ENCODE measurements at regions not wholly inside any gene's neighbourhood (a gene's known extent, or its start where the extent isn't known, plus 50 kb on each side); places are given as distances from the start of the nearest gene placed in this dataset.

DNA sequence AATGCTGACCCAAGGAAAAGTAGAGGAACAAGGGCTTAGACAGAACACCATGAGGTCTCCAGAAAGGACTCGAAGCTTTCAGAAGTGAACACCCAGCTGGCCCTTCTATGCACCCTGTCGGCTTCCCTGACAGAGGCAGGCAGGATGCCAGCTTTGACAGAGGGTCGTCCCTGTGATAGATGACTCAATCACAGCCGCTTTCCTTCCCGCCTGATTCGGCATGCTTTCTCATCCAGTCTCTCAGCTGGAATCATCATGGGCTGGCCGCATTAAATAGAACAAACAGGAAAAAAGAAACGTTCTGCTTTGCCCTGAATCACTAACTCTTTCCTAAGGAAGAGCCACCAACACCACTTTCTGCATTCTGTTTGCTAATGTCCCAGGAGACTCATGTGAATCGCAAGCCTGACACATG lies 140.3 kb upstream of the RAB12 start:
- in situ Hi-C loops (cut with HindIII; ENCODE audit: low sequenced_read_pairs), result no loop called here
- TF ChIP-seq, protein P1, sequence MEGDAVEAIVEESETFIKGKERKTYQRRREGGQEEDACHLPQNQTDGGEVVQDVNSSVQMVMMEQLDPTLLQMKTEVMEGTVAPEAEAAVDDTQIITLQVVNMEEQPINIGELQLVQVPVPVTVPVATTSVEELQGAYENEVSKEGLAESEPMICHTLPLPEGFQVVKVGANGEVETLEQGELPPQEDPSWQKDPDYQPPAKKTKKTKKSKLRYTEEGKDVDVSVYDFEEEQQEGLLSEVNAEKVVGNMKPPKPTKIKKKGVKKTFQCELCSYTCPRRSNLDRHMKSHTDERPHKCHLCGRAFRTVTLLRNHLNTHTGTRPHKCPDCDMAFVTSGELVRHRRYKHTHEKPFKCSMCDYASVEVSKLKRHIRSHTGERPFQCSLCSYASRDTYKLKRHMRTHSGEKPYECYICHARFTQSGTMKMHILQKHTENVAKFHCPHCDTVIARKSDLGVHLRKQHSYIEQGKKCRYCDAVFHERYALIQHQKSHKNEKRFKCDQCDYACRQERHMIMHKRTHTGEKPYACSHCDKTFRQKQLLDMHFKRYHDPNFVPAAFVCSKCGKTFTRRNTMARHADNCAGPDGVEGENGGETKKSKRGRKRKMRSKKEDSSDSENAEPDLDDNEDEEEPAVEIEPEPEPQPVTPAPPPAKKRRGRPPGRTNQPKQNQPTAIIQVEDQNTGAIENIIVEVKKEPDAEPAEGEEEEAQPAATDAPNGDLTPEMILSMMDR (IDR thresholded peaks at IDR 0.05; ENCODE audit: low read depth, low read length), result no peak
- H3K4me3 ChIP-seq (ENCODE audit: low read depth, low read length), result no peak overlapping the region
- peak; percentile 75 for DNase-seq (ENCODE audit: low read depth, low spot score)

DNA sequence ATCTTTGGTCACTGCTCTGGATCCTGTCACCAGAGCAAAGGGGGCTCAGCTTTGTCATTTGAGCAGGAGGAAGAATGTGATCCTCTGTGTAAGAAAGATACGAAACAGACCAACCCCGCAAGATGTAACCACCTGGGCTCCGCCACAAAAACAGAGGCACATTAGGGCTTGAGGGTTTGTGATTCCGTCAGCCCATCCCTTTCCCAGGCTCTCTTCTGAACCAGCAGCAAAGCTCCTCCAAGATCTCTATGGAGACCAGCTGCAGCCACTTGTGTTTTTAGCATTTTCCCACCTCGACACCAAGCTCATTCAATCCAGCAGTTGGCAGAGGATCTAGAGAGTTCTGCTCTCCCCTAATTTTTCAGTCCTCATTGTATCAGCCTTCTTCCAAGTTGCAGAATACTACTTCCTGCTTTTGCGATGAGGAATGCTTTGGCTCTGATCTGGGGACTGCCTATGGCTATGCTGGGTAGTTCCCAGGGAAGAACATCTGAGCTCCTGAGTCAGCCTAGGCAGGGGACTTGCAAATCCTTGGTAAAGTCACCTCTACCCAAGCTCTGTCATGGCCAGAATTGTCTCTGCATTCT lies 139.6 kb upstream of the RAB12 start:
- in situ Hi-C loops (cut with HindIII; ENCODE audit: low sequenced_read_pairs), result no loop called here
- TF ChIP-seq, protein P1 (IDR thresholded peaks at IDR 0.05; ENCODE audit: low read depth, low read length), result no peak
- H3K4me3 ChIP-seq (ENCODE audit: low read depth, low read length), result no peak overlapping the region
- peak; percentile 59 for DNase-seq (ENCODE audit: low read depth, low spot score)

DNA sequence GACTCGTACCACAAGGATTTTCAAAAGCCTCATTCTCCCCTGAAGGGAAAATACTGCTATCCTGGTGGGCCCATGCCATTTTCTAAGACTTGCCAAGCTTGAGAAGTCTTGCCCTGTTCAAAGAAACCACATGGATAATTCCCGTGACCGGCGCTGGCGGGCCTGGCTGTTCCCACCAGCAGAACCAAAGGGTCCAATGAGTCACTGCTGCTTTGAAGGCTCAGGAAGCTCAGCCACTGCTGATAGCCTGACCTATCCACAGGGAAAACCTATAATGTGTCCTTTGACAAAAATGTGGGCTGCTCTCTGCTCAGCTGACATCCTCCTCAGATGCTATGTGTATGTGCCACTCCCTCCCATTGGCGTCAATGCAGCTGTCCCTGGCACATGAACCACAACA lies 137.9 kb upstream of the RAB12 start:
- TF ChIP-seq, protein P1 (IDR thresholded peaks at IDR 0.05; ENCODE audit: low read depth, low read length), result no peak
- DNase-seq (ENCODE audit: low read depth, low spot score), result peak; percentile 93
- in situ Hi-C loops (cut with HindIII; ENCODE audit: low sequenced_read_pairs), result no loop called here
- no peak overlapping the region for H3K4me3 ChIP-seq (ENCODE audit: low read depth, low read length)

DNA sequence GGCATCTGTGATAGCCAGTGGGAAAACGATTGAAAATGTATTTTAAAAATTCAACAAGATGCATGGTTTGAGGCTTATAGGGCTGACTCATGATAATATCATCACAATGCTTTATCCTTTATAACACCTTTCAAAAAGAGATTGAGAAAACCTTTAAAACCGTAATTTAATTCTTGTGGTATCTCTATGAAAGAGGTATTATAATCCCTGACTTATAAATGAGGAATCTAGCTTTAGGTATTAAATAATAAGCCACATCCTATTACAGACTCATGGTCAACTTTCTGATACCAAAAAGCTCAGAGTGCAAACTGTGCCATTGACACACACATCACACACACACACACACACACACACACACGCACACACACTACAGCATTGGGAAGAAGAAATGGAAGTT lies 134.6 kb upstream of the RAB12 start:
- in situ Hi-C loops (cut with HindIII; ENCODE audit: low sequenced_read_pairs), result no loop called here
- TF ChIP-seq, protein P1 (IDR thresholded peaks at IDR 0.05; ENCODE audit: low read depth, low read length), result no peak
- no peak overlapping the region for H3K4me3 ChIP-seq (ENCODE audit: low read depth, low read length)
- DNase-seq (ENCODE audit: low read depth, low spot score), result no peak

DNA sequence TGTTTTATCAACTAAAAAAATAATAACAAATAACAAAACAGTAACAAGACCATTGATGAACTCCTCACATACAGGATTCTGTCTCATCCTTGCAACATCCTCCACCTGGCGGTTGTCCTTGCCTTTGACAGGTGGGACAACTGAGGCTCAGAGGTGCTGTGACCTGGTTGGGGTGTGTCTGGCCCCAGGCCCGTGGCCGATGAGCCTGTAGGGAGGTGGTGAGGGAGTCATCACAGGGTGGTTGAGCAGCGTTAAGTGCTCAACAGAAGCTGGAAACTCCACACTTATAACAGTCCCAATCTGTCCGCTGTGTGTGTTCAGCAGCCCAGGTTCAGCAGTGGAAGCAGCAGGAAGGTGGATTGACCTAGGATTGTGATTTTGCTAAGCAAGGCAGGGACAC lies 131.6 kb upstream of the RAB12 start:
- H3K4me3 ChIP-seq (ENCODE audit: low read depth, low read length), result no peak overlapping the region
- in situ Hi-C loops (cut with HindIII; ENCODE audit: low sequenced_read_pairs), result no loop called here
- TF ChIP-seq, protein P1 (IDR thresholded peaks at IDR 0.05; ENCODE audit: low read depth, low read length), result no peak
- no peak for DNase-seq (ENCODE audit: low read depth, low spot score)

DNA sequence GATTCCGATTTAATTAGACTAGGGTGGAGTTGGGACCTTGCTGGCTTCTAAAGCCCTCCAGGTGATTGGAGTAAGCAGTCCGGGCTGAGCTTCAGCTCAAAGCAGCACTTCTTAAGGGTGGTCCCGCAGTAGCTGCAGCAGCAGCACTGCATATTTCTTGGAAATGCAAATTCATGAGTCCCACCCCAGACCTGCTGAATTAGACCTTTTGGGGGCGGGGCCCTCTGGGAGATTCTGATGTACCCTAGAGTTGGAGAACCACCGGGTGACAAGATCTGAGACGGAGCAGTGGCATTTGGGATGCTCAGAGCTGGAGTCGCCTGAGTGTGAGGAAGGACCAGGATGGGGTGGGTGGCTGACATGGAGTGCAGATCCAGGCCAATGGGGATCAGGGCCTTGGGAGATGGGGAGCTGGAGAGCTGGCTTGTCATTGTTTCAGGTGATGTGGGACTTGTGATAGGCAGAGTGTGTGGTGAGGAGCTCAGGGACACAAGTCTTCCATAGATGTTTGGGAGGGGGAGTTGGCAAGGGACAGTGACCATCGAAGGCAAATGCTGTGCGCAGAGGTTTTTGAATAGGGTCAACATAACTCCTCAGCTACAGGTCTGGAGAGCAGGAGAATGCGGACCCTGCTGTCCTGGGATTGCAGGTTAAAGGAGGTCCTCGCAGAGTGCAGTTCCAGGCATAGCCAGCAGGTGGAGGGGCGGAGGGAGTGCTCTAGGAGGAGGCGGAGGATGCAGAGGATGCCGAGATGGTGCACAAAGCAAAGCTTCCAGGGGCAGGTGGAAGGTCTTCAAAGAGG lies 130.9 kb upstream of the RAB12 start:
- TF ChIP-seq, protein P1 (IDR thresholded peaks at IDR 0.05; ENCODE audit: low read depth, low read length), result peak; percentile 97
- DNase-seq (ENCODE audit: low read depth, low spot score), result peak; percentile 41
- H3K4me3 ChIP-seq (ENCODE audit: low read depth, low read length), result no peak overlapping the region
- in situ Hi-C loops (cut with HindIII; ENCODE audit: low sequenced_read_pairs), result no loop called here

Measured in astrocyte of the spinal cord (primary cell).